HG03060 (cell line): ENCODE measurements at regions not wholly inside any gene's neighbourhood (a gene's known extent, or its start where the extent isn't known, plus 50 kb on each side); places are given as distances from the start of the nearest gene placed in this dataset.

Source experiments
- ATAC-seq: cut with Tn5 transposase; IDR thresholded peaks from one replicate; pipeline ENCODE4 v1.9.1; 2021; ENCODE audit warnings: low read depth, moderate number of reproducible peaks; ENCODE audit not compliant: unreplicated experiment

- no peak for ATAC-seq
Observed at GRCh38 chr5:20500546-20500945, 512.5 kb upstream of the CDH18 start.

- no peak for ATAC-seq
Observed at GRCh38 chr5:20498926-20499325, 510.9 kb upstream of the CDH18 start.

GRCh38 chr5:20498102-20498501, 510.1 kb upstream of the CDH18 start:
- no peak for ATAC-seq

DNA sequence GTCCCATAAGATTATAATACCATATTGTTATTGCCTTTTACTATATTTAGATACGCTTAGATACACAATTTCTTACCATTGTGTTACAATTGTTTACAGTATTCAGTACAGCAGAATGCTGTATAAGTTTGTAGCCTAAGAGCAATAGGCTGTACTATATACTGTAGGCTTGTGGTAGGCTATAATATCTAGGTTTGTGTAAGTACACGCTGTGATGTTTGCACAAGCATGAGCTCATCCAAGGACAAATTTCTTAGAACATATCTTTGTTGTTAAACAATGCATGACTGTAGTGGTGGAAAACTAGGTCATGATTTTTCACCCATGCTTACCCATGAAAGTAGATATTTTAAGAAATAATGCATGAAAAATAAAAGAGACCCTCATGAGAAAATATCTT, 509.4 kb upstream of the CDH18 start:
- ATAC-seq: no peak

DNA sequence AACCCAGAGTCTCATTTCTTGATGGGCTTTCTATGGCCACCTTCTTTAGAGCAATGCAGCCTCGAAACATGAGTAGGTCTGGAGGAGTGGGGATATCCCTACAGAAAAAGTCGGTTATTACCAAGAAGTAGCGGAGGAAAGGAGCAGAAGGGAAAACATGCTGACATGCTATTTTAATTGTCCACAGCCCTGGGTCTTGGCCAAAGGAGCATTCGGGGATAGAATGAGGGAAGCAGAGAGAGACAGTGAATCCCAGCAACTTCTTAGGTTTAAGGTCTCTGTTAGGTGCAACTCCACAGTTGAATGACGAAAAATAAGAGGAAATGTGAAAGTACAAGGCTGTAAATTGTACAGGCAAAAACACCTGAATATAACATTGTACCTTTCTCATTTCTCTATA, 506.7 kb upstream of the CDH18 start:
- ATAC-seq: no peak

GRCh38 chr5:20486826-20487225, 498.8 kb upstream of the CDH18 start:
- no peak for ATAC-seq

DNA sequence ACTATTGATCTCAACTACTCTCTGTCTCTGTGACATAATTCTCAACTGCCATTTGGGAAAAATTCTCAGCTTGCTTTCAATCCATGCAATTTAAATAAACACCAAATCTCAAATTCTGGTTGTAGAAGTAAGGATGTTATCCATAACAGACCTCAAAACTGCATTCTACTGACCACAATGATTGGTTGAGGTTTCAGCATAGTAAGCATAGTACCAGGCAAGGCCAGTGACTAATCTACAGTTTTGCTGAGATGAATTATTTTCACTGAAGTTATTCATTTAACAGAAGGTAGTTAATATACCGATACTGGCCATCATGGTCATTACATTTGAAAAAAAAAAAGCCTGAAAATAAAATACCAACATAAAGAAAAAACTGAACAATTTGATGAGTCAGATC, 488.0 kb upstream of the CDH18 start:
- no peak for ATAC-seq

- no peak for ATAC-seq
Observed at GRCh38 chr5:20470997-20471396, 483.0 kb upstream of the CDH18 start.

DNA sequence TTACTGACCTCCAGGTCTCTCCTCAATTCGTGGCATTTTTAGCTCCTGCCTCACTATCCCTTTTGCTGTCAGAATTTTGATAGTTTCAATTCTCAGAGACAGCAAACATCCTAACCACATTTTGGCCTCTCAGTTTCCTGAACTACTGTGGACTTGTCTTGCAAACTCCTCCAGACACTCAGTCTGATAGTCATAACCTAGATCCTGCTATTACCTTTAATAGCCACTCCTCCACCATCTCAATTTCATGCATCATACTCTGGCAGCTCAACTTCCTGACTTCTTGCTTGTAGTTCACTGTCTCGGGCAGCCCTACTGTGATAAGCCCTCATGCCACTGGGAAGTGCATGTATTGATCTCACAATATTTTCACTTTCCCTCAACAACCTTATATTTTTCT, 481.8 kb upstream of the CDH18 start:
- ATAC-seq: no peak

- ATAC-seq: no peak
Observed at GRCh38 chr5:20469390-20469789, 481.4 kb upstream of the CDH18 start.

GRCh38 chr5:20466512-20466911, 478.5 kb upstream of the CDH18 start:
- ATAC-seq: no peak

DNA sequence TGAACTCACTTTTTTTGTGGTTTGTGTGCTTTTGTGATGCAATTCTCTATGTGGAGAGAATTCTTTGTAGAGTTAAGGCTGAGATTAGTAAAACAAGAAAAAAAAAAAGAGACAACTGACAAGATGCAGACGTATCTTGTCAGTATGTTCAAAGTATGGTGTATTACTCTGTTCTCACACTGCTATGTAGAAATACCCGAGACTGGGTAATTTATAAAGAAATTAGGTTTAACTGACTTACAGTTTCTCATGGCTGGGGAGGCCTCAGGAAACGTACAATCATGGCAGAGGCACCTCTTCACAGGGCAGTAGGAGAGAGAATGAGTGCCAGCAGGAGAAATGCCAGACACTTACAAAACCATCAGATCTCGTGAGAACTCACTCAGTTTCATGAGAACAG, 475.2 kb upstream of the CDH18 start:
- ATAC-seq: no peak

GRCh38 chr5:20446121-20446520, 458.1 kb upstream of the CDH18 start:
- ATAC-seq: no peak

GRCh38 chr5:20445326-20445860, 457.4 kb upstream of the CDH18 start:
- no peak for ATAC-seq

DNA sequence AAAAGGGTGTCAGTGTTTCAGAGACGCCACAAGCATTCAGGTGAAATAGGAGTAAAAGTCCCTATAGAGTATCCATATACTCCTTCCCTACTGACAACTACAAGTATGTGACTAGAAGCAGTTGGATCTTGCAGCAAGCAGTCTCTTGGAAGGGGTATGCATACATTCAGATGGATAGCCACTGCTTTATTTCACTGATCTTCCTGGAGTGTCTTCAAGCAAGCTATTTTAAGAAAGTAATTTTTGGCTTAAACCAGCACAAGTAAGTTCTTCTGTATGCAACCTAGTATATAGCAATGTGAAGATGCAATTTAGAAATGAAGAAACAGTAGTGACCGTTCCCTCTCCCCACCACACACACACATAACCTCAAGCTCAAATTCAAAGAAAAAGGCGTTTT, 446.8 kb upstream of the CDH18 start:
- no peak for ATAC-seq

DNA sequence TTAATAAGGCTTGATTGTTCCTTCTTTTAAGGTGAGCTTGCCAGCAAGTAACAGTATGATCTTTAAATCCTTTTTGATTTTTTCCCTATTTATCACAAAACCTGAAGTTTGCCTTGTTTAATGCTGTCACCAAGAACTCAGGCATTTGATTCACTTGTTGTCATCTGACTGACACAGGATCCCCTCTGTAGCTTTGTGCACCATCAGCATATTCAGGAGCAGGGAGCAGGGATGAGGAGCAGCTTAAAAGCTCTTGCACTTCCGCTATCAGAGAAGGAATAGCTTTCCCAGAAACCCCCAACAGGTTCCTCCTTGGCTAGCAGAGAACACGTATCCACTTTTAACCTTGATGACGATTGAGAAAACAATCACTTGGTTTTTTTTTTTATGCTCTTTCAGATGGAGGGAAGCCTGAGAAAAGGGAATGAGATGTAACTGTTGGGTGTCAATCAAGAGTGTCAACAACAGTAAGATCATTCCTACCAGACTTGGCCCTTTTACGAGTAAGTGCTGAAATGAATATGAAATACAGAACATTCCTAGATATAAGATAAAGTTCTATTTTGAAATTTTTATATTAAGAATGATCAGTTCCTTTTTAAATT, 433.1 kb upstream of the CDH18 start:
- ATAC-seq: no peak
